ENCODE measurements at regions not wholly inside any gene's neighbourhood (a gene's known extent, or its start where the extent isn't known, plus 50 kb on each side); places are given as distances from the start of the nearest gene placed in this dataset.

DNA sequence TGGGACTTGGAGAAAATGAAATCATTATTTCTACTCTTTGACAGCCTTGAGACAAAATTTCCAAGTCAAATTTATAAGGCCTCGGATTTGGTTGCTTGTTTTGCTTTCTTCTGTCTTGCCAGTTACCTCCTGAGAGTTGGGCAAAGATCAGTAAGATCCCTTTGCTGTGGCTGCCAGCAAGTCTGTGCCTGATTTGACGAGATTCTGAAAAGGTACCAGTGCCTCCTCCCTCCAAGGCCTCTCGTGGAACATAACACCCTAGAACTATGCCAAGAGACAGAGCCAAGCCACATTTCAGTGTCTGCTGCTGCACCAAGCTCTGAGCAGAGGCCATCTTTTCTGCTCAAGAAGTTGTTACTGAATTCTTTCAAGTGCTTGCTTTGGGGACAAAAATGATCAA lies 61.0 kb downstream of the GTPBP8 start:
- FAIRE-seq (no peak), DNase-seq (ENCODE audit: insufficient read length, low spot score) (no peak)
- TF ChIP-seq POLR2A (IDR thresholded peaks at IDR 0.05; ENCODE audit: low read depth, low read length), result no peak

DNA sequence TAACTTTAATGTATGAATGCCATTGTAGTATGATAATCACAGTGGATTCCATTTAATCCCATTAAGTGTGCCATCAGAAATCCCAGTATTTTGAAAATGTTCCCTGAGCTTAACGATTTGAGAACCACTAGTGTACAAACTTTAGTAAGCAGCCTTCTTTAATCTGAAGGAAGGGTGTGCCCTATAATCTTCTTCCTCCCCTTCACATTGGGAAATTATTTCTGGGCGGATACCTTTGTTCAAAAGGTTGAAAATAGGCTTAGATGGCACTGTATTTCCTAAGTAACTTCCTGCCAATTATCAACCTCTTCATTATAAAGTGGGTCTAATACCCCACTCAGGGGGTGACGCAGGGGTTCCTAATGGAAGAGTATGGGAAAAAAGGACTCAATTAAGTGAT lies 62.4 kb downstream of the GTPBP8 start:
- no peak for FAIRE-seq
- TF ChIP-seq POLR2A (IDR thresholded peaks at IDR 0.05; ENCODE audit: low read depth, low read length), result no peak
- no peak for DNase-seq (ENCODE audit: insufficient read length, low spot score)

DNA sequence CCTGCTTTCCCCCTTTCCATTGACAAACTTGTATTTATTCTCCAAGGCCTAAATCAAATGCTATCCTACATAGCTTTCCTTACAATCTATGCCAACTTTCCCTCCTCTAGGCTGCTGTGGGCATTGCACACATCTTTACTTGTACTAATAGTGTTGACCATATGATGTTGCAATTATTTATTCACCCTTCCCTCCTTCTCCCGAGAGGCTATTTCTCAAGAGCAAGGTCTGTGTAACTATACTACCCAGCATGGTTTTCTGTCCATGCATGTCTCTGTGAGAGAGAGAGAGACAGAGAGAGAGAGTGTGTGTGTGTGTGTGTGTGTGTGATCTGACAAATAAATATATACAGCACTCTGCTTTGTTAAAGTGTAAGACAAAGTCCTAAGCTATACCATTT lies 63.8 kb downstream of the GTPBP8 start:
- TF ChIP-seq POLR2A (IDR thresholded peaks at IDR 0.05; ENCODE audit: low read depth, low read length), result no peak
- DNase-seq (ENCODE audit: insufficient read length, low spot score), result no peak
- no peak for FAIRE-seq

DNA sequence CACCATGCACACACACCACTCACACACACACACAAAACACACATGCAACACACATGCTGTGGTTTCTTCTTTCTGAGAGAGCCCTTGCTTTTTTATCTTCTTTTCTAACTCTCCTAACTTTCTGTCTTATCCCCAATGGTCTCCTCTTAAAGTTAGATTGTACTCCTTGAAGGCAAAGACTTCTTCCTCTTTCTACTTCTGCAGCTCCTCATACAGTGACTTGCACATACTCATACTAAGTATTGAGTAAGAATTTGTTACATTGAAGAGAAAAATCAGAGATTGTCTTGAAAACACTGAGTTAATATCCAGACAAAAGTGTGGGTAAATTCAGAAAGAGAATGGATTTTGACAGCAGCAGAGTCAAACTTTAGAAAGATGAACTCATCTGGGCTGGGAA lies 64.4 kb downstream of the GTPBP8 start:
- no peak for FAIRE-seq
- no peak for TF ChIP-seq POLR2A (IDR thresholded peaks at IDR 0.05; ENCODE audit: low read depth, low read length)
- DNase-seq (ENCODE audit: insufficient read length, low spot score), result no peak

DNA sequence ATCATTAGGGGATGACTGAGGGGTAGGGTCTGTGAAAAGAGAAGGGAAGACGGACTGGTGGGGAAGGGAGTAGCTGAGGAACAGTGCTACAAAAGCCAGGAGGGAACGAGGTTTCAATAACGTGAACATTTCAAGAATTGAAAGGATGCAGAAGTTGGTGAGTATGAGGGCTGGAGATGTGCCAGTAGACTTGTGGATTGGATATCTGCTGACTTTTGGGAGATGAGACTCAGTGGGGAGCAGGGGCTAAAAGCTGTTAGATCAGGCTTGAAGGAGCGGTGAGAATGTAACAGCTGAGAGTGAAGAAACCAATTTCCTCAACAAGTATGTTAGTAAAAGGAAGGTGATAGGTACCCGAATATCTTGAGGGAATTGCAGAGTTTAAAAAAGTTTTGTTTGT lies 65.2 kb downstream of the GTPBP8 start:
- DNase-seq (ENCODE audit: insufficient read length, low spot score) (no peak), FAIRE-seq (no peak)
- TF ChIP-seq POLR2A (IDR thresholded peaks at IDR 0.05; ENCODE audit: low read depth, low read length), result no peak

DNA sequence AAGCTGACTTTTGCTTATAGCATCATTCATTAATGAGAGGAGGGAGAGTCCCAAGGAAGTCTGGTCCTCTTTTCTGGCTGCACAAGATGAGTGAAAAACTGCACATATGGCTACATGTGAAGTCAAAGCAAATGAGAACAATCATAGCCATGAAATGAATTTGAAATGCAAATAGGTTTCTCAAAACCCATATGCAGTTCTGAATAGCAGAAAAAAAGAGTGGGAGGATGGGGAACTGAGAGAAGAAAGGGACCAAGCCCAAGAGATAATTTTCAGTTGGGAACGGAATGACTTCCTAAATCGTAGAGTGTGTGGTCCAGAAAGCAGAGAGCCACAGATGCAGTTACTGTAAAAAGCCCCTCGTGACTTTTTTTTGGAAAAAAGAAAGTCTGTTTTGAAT lies 66.3 kb downstream of the GTPBP8 start:
- DNase-seq (ENCODE audit: insufficient read length, low spot score) (no peak), FAIRE-seq (no peak)

DNA sequence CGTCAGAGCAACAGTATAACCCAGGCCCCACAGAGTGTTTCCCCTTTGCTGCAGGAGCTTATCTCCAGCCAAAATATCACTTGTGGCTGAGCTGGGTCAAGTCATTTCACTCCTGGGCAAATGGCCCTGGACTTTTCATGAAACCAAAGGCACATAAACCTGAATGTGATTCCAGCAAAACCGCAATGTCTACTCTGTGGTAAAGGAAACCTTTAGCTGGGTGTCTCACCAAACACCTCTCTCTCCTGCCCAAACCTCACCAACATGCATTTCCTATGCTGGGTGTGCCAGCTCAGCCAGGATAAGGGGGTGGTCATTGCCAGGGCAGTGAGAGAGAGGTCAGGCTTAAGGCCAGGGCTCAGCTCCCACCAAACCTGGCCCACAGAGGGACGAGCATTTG lies 67.4 kb downstream of the GTPBP8 start:
- DNase-seq (ENCODE audit: insufficient read length, low spot score), result no peak
- no peak for TF ChIP-seq POLR2A (IDR thresholded peaks at IDR 0.05; ENCODE audit: low read depth, low read length)
- no peak for FAIRE-seq

More for the DNA sequence above, 66.3 kb downstream of the GTPBP8 start:
- TF ChIP-seq POLR2A (IDR thresholded peaks at IDR 0.05; ENCODE audit: low read depth, low read length), result no peak

DNA sequence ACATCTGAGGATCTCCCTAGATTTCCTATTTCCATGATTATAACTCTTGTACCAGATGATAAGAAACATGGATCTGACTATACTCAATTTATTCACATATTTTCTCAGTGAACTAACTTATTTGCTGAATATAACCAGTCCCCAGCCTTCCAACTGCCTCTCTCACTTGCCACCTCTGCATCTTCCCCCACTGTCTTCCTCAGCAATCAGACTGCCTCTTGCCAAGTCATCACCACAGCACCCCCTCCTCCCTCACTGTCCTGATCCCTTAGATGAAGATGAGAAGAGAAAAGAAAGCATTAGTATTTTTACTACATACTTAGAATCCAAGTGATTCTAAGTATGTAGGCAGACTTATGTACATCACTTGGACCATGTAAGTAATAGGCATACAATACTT lies 71.9 kb downstream of the GTPBP8 start:
- no peak for DNase-seq (ENCODE audit: insufficient read length, low spot score)
- FAIRE-seq, result no peak
- TF ChIP-seq POLR2A (IDR thresholded peaks at IDR 0.05; ENCODE audit: low read depth, low read length), result no peak

DNA sequence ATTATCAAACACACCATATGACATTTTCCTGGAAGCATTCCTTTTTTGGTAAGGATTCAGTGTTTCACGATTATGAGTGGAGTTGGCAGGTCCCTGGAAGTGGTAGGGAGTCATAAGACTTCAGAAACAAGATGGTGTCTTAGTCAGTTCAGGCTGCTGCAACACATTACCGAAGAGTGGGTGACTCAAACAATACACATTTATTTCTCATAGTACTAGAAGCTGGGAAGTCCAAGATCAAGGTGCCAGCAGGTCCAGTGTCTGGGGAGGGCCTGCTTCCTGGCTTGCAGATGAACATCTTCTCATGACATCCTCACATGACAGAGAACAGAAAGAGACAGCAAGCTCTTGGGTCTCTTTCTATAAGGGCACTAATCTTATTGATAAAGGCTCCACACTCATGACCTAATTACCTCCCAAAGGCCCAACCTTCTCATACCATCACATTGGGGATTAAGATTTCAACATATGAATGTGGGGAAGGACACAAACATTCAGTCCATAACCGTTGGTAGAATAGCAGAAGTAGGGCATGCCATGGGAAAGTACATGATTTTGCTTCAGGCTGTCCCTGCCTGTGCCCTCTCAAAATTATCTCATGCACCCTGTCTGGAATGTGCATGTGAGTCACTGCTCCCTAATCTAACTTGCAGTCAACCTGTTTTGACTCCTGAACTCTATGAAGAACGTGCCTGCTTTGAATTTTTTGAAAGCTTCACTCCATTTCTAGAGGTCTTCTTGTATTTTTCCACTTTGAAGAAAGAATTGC lies 72.5 kb downstream of the GTPBP8 start:
- no peak for TF ChIP-seq POLR2A (IDR thresholded peaks at IDR 0.05; ENCODE audit: low read depth, low read length)
- DNase-seq (ENCODE audit: insufficient read length, low spot score), result no peak
- FAIRE-seq, result peak; percentile 20

DNA sequence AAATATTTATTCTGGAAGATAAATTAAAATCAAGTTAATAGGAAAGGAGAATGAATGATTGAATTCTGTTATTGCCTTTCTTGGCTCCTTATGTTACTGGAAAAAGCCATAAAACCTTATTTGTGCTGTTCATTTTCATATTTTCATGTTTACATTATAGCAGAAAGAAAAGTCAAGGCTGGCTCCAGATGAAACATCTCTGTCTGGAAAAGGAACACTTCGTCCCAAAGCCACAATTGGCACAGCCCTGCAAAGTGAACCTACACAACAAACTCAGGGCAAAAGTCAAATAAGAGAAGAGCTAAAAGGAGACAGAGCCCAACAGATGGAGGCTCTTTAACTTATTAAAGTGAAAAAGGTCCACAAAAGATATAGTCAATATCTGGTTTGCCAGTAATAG lies 73.4 kb downstream of the GTPBP8 start:
- TF ChIP-seq POLR2A (IDR thresholded peaks at IDR 0.05; ENCODE audit: low read depth, low read length), result no peak
- no peak for FAIRE-seq
- no peak for DNase-seq (ENCODE audit: insufficient read length, low spot score)

DNA sequence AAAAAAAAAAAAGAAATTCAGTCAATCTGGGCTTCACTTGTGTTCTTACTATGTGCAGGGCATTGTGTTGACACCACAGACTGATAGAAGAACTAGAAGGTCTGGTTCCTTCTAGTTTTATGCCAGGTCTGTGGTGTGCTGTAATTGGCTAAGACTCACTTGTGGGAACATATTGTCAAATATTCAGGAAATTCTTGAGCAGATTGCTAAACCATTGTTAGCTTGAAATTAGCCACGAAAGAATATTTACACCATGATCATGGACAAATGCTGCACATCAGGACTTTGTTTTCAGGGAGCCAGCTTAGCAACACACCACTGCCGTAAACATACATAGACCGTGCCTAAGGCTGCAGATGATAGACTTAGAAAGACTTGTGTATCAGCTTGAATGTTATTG lies 74.6 kb downstream of the GTPBP8 start:
- no peak for DNase-seq (ENCODE audit: insufficient read length, low spot score)
- FAIRE-seq, result no peak
- no peak for TF ChIP-seq POLR2A (IDR thresholded peaks at IDR 0.05; ENCODE audit: low read depth, low read length)

DNA sequence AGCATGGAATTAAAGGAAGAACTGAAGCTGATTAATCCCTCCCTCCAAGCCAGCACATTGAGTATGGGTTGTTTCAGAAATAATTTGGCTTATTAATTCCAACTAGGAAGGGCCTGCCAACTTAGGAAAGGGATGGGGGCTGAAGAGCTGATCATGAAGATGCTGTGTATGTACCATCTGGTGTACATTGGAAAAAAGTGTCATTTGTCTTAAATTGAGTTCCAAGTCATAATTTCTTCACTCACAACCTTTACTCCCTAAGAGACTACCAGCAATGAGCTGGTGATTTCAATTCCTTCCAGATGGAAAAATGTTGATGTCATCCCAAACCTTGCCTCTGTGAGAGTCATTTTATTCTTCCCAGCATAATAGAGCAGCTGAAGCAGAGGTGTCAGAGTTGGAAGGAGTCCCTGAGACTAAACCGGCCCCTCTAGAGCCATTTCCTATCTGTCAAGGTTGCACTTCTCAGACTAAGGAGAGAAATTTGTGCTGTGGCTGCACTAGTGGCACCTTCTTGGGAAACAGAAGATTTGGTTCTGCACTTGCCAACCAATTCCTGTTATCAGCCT lies 79.4 kb downstream of the GTPBP8 start:
- DNase-seq (ENCODE audit: insufficient read length, low spot score) (no peak), FAIRE-seq (no peak)
- TF ChIP-seq POLR2A (IDR thresholded peaks at IDR 0.05; ENCODE audit: low read depth, low read length), result no peak

DNA sequence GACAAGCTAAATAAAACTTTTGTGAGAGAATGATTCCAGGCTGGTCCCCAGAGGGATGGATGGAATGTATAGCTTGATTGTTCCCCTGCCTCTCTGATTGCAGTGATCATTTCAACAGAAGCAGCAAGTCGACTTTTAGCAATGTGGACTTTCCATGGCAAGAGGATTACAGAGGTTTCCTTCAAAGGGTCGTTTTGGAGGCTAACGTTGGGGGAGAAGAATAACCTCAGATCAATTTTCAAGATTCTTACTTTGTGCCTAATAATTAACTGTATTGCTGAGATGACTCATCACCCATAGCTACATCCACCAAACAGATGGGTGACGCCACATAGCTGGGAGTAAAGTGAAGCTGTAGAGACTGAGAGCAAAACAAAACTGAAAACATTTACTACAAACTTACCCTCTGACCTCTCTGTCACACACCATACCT lies 79.9 kb downstream of the GTPBP8 start:
- no peak for TF ChIP-seq POLR2A (IDR thresholded peaks at IDR 0.05; ENCODE audit: low read depth, low read length)
- FAIRE-seq, result no peak
- DNase-seq (ENCODE audit: insufficient read length, low spot score), result no peak

DNA sequence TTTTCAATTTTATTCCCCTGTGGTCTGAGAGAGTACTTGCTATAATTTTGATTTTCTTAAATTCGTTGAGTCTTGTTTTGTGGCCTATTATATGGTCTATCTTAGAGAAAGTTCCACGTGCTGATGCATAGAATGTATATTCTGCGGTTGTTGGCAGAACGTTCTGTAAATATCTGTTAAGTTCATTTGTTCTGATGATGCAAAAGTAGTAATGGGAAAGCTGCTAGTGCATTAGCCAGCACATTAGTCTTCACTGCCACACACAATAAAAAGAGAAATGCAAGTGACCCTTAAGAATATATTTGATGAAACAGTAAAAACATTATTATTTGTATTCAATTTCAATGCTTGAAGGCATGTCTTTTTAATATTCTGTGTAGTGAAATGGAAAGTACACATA lies 84.8 kb downstream of the GTPBP8 start:
- no peak for TF ChIP-seq POLR2A (IDR thresholded peaks at IDR 0.05; ENCODE audit: low read depth, low read length)
- FAIRE-seq, result no peak
- DNase-seq (ENCODE audit: insufficient read length, low spot score), result no peak

DNA sequence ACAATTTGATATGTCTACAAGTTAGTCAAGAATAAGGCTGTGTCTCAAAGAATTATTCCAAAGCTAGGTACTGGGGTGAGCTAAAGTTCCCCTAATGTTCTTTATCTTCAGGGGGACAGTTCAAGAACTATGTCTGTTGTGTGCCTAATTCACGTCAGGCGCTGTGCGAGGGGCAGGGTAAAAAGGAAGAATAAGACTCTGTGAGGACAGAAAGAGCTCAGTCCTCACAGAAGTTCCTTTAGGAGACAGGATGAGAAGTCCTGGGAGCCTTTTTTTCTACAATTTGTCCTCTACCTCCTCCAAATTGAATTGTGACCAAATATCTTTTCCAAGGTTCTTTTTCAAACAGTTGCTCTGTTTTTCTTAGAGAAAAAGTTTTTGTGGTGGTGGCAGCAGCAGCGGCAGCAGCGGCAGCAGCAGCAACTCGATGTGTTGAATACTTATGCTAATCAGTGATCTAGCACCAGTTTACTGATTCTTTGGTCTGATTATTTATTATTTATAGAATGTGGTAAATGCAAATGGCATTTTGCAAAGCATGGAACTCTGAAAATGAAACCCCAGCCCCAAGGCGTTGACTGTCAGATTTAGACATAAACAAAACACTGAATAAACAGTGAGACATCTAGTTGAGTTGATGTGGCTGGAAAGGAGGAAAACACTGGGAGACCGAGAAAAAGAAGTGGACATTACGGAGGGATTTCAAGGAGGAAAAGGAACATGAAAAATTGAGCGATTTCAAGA lies 88.6 kb downstream of the GTPBP8 start:
- no peak for DNase-seq (ENCODE audit: insufficient read length, low spot score)
- peak; percentile 6 for FAIRE-seq
- TF ChIP-seq POLR2A (IDR thresholded peaks at IDR 0.05; ENCODE audit: low read depth, low read length), result no peak
